ENCODE measurements at regions not wholly inside any gene's neighbourhood (a gene's known extent, or its start where the extent isn't known, plus 50 kb on each side); places are given as distances from the start of the nearest gene placed in this dataset.

GRCh38 chr11:116466191-116466590 is 306.6 kb downstream of the BUD13 start:
- Mint-ChIP-seq H3K4me3 (ENCODE audit: low read depth) (no peak overlapping the region), H3K27me3 (peaks cover 22% of the 10 kb centered on the region), H3K9me3 (ENCODE audit: low read depth) (no peaks in the 10 kb centered on the region), H3K36me3 (ENCODE audit: insufficient read depth) (no peaks in the 10 kb centered on the region), H3K4me1 (ENCODE audit: low read depth) (no peaks in the 10 kb centered on the region), H3K27ac (no peak overlapping the region)
- no peak for DNase-seq (ENCODE audit: low spot score, unreplicated experiment)
- TF ChIP-seq CTCF (IDR thresholded peaks at IDR 0.05; ENCODE audit: unreplicated experiment) = no peak

- H3K4me3 Mint-ChIP-seq (ENCODE audit: low read depth) = no peak overlapping the region
- H3K9me3 Mint-ChIP-seq (ENCODE audit: low read depth) = no peaks in the 10 kb centered on the region
- H3K27me3 Mint-ChIP-seq = peaks cover 18% of the 10 kb centered on the region
- no peaks in the 10 kb centered on the region for H3K36me3 Mint-ChIP-seq (ENCODE audit: insufficient read depth)
- no peak overlapping the region for H3K27ac Mint-ChIP-seq
- no peak for DNase-seq (ENCODE audit: low spot score, unreplicated experiment)
- H3K4me1 Mint-ChIP-seq (ENCODE audit: low read depth) = no peaks in the 10 kb centered on the region
- no peak for TF ChIP-seq CTCF (IDR thresholded peaks at IDR 0.05; ENCODE audit: unreplicated experiment)
These were observed 307.7 kb downstream of the BUD13 start for GRCh38 chr11:116465056-116465455.

GRCh38 chr11:116461789-116462188 is 311.0 kb downstream of the BUD13 start:
- Mint-ChIP-seq H3K36me3 (ENCODE audit: insufficient read depth) (no peaks in the 10 kb centered on the region), H3K9me3 (ENCODE audit: low read depth) (no peaks in the 10 kb centered on the region), H3K27me3 (peaks cover 19% of the 10 kb centered on the region), H3K27ac (peak overlapping the region; percentile 75), H3K4me1 (ENCODE audit: low read depth) (peaks cover 8% of the 10 kb centered on the region), H3K4me3 (ENCODE audit: low read depth) (no peak overlapping the region)
- DNase-seq (ENCODE audit: low spot score, unreplicated experiment) = no peak
- no peak for TF ChIP-seq CTCF (IDR thresholded peaks at IDR 0.05; ENCODE audit: unreplicated experiment)

GRCh38 chr11:116460156-116460920 is 312.4 kb downstream of the BUD13 start:
- no peak overlapping the region for H3K4me3 Mint-ChIP-seq (ENCODE audit: low read depth)
- TF ChIP-seq CTCF (IDR thresholded peaks at IDR 0.05; ENCODE audit: unreplicated experiment) = no peak
- no peak for DNase-seq (ENCODE audit: low spot score, unreplicated experiment)
- H3K4me1 Mint-ChIP-seq (ENCODE audit: low read depth) = peaks cover 8% of the 10 kb centered on the region
- H3K27ac Mint-ChIP-seq = no peak overlapping the region
- H3K36me3 Mint-ChIP-seq (ENCODE audit: insufficient read depth) = no peaks in the 10 kb centered on the region
- H3K9me3 Mint-ChIP-seq (ENCODE audit: low read depth) = no peaks in the 10 kb centered on the region
- peaks cover 21% of the 10 kb centered on the region for H3K27me3 Mint-ChIP-seq

- Mint-ChIP-seq H3K36me3 (ENCODE audit: insufficient read depth) (no peaks in the 10 kb centered on the region), H3K9me3 (ENCODE audit: low read depth) (no peaks in the 10 kb centered on the region), H3K27ac (peak overlapping the region; percentile 64), H3K4me1 (ENCODE audit: low read depth) (peaks cover 8% of the 10 kb centered on the region), H3K4me3 (ENCODE audit: low read depth) (no peak overlapping the region), H3K27me3 (peaks cover 23% of the 10 kb centered on the region)
- TF ChIP-seq CTCF (IDR thresholded peaks at IDR 0.05; ENCODE audit: unreplicated experiment) = no peak
- no peak for DNase-seq (ENCODE audit: low spot score, unreplicated experiment)
These were observed 313.4 kb downstream of the BUD13 start for GRCh38 chr11:116459185-116460045.

All from progenitor cell of endocrine pancreas (in vitro differentiated cells).